GM18507 (cell line): ENCODE measurements at regions not wholly inside any gene's neighbourhood (a gene's known extent, or its start where the extent isn't known, plus 50 kb on each side); places are given as distances from the start of the nearest gene placed in this dataset.
"Not testable (repeated sequence)": the region's sequence is repeated elsewhere in the genome, so short reads cannot be mapped to it uniquely, and the experiment has no call there.

ENCODE experiments used
- DNase-seq: peaks from one replicate; pipeline ENCODE4 v3.0.0; 2011; ENCODE audit warnings: low read depth; ENCODE audit not compliant: insufficient read length; ENCODE audit errors: extremely low spot score
- FAIRE-seq: peaks from 2 replicates; lab custom pipeline; 2011; peaks lifted over from hg19 to GRCh38; lab: Jason Lieb, UNC

- FAIRE-seq (no peak), DNase-seq (no peak)
These were observed 283.1 kb downstream of the SP3 start for GRCh38 chr2:173681881-173682650.

GRCh38 chr2:173684896-173685459 is 280.2 kb downstream of the SP3 start:
- no peak for DNase-seq
- no peak for FAIRE-seq

- DNase-seq, result no peak
- FAIRE-seq, result no peak
These were observed 274.8 kb downstream of the SP3 start for GRCh38 chr2:173690349-173690748.

- DNase-seq (no peak), FAIRE-seq (no peak)
These were observed 273.1 kb downstream of the SP3 start for GRCh38 chr2:173692068-173692467.

GRCh38 chr2:173693044-173693589 is 272.1 kb downstream of the SP3 start:
- no peak for DNase-seq
- FAIRE-seq, result no peak

GRCh38 chr2:173696274-173696673 is 268.9 kb downstream of the SP3 start:
- DNase-seq, result no peak
- FAIRE-seq, result no peak

- DNase-seq (no peak), FAIRE-seq (no peak)
These were observed 267.2 kb downstream of the SP3 start for GRCh38 chr2:173697929-173698328.

- no peak for DNase-seq
- no peak for FAIRE-seq
These were observed 259.5 kb downstream of the SP3 start for GRCh38 chr2:173705656-173706055.

- FAIRE-seq (no peak), DNase-seq (no peak)
These were observed 258.2 kb downstream of the SP3 start for GRCh38 chr2:173706936-173707335.

- DNase-seq (no peak), FAIRE-seq (no peak)
These were observed 256.4 kb downstream of the SP3 start for GRCh38 chr2:173708806-173709205.

- FAIRE-seq (no peak), DNase-seq (no peak)
These were observed 253.4 kb downstream of the SP3 start for GRCh38 chr2:173711816-173712215.

GRCh38 chr2:173713904-173714555 is 251.1 kb downstream of the SP3 start:
- no peak for DNase-seq
- FAIRE-seq, result no peak

GRCh38 chr2:173715441-173715840 is 249.7 kb downstream of the SP3 start:
- DNase-seq, result no peak

GRCh38 chr2:173716458-173717052 is 248.6 kb downstream of the SP3 start:
- no peak for DNase-seq
- no peak for FAIRE-seq

More at GRCh38 chr2:173715441-173715840, 249.7 kb downstream of the SP3 start:
- no peak for FAIRE-seq

GRCh38 chr2:173719471-173719870 is 245.7 kb downstream of the SP3 start:
- no peak for DNase-seq
- no peak for FAIRE-seq

GRCh38 chr2:173720306-173720705 is 244.9 kb downstream of the SP3 start:
- no peak for DNase-seq
- no peak for FAIRE-seq

- DNase-seq (no peak), FAIRE-seq (no peak)
These were observed 230.4 kb downstream of the SP3 start for GRCh38 chr2:173734797-173735196.

- DNase-seq, FAIRE-seq: not testable (repeated sequence)
These were observed 227.1 kb downstream of the SP3 start for GRCh38 chr2:173737954-173738575.

- DNase-seq, result no peak
- no peak for FAIRE-seq
These were observed 226.2 kb downstream of the SP3 start for GRCh38 chr2:173739006-173739405.

- no peak for DNase-seq
- no peak for FAIRE-seq
These were observed 224.5 kb downstream of the SP3 start for GRCh38 chr2:173740639-173741038.
